Mesenchymal stem cell (in vitro differentiated cells and primary cell): ENCODE measurements at regions not wholly inside any gene's neighbourhood (a gene's known extent, or its start where the extent isn't known, plus 50 kb on each side); places are given as distances from the start of the nearest gene placed in this dataset.
"Not testable (repeated sequence)": the region's sequence is repeated elsewhere in the genome, so short reads cannot be mapped to it uniquely, and the experiment has no call there.

Experiments
- DNase-seq: peaks from one replicate; pipeline ENCODE4 v3.0.0-alpha.2; 2013
- H2AFZ ChIP-seq: one replicate; pipeline ENCODE4 v1.6.1; 2013; ENCODE audit warnings: low read depth, mild to moderate bottlenecking, control low read depth, inconsistent platforms, low read length, moderate library complexity
- H2AK5ac ChIP-seq: 2 replicates; pipeline ENCODE4 v1.6.1; 2013; ENCODE audit warnings: low read length, moderate library complexity, mild to moderate bottlenecking, inconsistent platforms; ENCODE audit not compliant: severe bottlenecking
- H2BK120ac ChIP-seq: one replicate; pipeline ENCODE4 v1.6.1; 2013; ENCODE audit warnings: low read depth, mild to moderate bottlenecking, inconsistent platforms, low read length, moderate library complexity
- H2BK12ac ChIP-seq, 2 experiments: one replicate each; pipeline ENCODE4 v1.6.1; 2013; ENCODE audit warnings: inconsistent platforms in 2 of 2, low read length in 2 of 2, mild to moderate bottlenecking in 2 of 2, moderate library complexity in 2 of 2, control low read depth in 1 of 2
- H2BK15ac ChIP-seq: one replicate; pipeline ENCODE4 v1.6.1; 2013; ENCODE audit warnings: mild to moderate bottlenecking, low read depth, inconsistent platforms; ENCODE audit not compliant: poor library complexity, severe bottlenecking
- H2BK5ac ChIP-seq: 2 replicates; pipeline ENCODE4 v1.6.1; 2013; ENCODE audit warnings: low read depth, mild to moderate bottlenecking, low read length, control low read depth, inconsistent platforms; ENCODE audit not compliant: poor library complexity, severe bottlenecking
- H3K14ac ChIP-seq, 2 experiments: one replicate each; pipeline ENCODE4 v1.6.1; 2013; ENCODE audit warnings: inconsistent platforms in 2 of 2, low read length in 2 of 2, control low read depth in 1 of 2, mild to moderate bottlenecking in 1 of 2, moderate library complexity in 1 of 2
- H3K18ac ChIP-seq, 2 experiments: one replicate each; pipeline ENCODE4 v1.6.1; 2013; ENCODE audit warnings: inconsistent platforms in 2 of 2, low read length in 2 of 2, control low read depth in 1 of 2, low read depth in 1 of 2, mild to moderate bottlenecking in 1 of 2
- H3K23ac ChIP-seq, 2 experiments: one replicate each; pipeline ENCODE4 v1.6.1; 2013; ENCODE audit warnings: inconsistent platforms in 2 of 2, low read length in 2 of 2, mild to moderate bottlenecking in 2 of 2, moderate library complexity in 2 of 2, control low read depth in 1 of 2
- H3K27ac ChIP-seq: 2 replicates; pipeline ENCODE4 v1.5.1; 2013; ENCODE audit warnings: mild to moderate bottlenecking, moderate library complexity, low read length, control low read depth, inconsistent platforms; ENCODE audit not compliant: poor library complexity, severe bottlenecking
- H3K27me3 ChIP-seq, 2 experiments: 2 replicates each; pipeline versions ENCODE4 v1.6.1 to v1.7.0; 2013; ENCODE audit warnings: low read length in 2 of 2, mild to moderate bottlenecking in 2 of 2, moderate library complexity in 2 of 2, control low read depth in 1 of 2, inconsistent platforms in 1 of 2; ENCODE audit not compliant: control insufficient read depth in 1 of 2, insufficient read depth in 1 of 2
- H3K36me3 ChIP-seq, 2 experiments: 2 replicates each; pipeline versions ENCODE4 v1.6.1 to v1.7.0; 2013; ENCODE audit warnings: low read length in 2 of 2, control low read depth in 1 of 2, inconsistent platforms in 1 of 2, low read depth in 1 of 2, mild to moderate bottlenecking in 1 of 2; ENCODE audit not compliant: insufficient read depth in 2 of 2, control insufficient read depth in 1 of 2
- H3K4ac ChIP-seq, 2 experiments: one replicate each; pipeline ENCODE4 v1.6.1; 2013; ENCODE audit warnings: inconsistent platforms in 2 of 2, low read length in 2 of 2, mild to moderate bottlenecking in 2 of 2, moderate library complexity in 2 of 2, control low read depth in 1 of 2, low read depth in 1 of 2
- H3K4me1 ChIP-seq: 2 replicates; pipeline ENCODE4 v1.6.1; 2013; ENCODE audit warnings: low read depth, low read length, control low read depth; ENCODE audit not compliant: control insufficient read depth, insufficient read depth
- H3K4me2 ChIP-seq: 2 replicates; pipeline ENCODE4 v1.6.1; 2013; ENCODE audit warnings: low read length, mild to moderate bottlenecking, inconsistent platforms; ENCODE audit not compliant: poor library complexity, severe bottlenecking
- H3K4me3 ChIP-seq, 2 experiments: 2 replicates each; pipeline versions ENCODE4 v1.5.1 to v1.7.0; 2013; ENCODE audit warnings: low read length in 2 of 2, mild to moderate bottlenecking in 2 of 2, control low read depth in 1 of 2, low read depth in 1 of 2; ENCODE audit not compliant: insufficient read depth in 1 of 2
- H3K79me1 ChIP-seq: replicated peaks from 2 replicates; pipeline ENCODE4 v1.6.1; 2013; ENCODE audit warnings: mild to moderate bottlenecking, control low read depth, low read length, inconsistent platforms; ENCODE audit not compliant: poor library complexity, severe bottlenecking
- H3K9ac ChIP-seq: 2 replicates; pipeline ENCODE4 v1.7.0; 2013; ENCODE audit warnings: mild to moderate bottlenecking, low read length, moderate library complexity
- H3K9me3 ChIP-seq: 2 replicates; pipeline ENCODE4 v1.7.0; 2013; ENCODE audit warnings: mild to moderate bottlenecking, low read length; ENCODE audit not compliant: control insufficient read depth
- H4K8ac ChIP-seq: one replicate; pipeline ENCODE4 v1.6.1; 2013; ENCODE audit warnings: inconsistent platforms, mild to moderate bottlenecking, low read length, moderate library complexity
- H4K91ac ChIP-seq: one replicate; pipeline ENCODE4 v1.6.1; 2013; ENCODE audit warnings: mild to moderate bottlenecking, low read length, inconsistent platforms
- WGBS: methylation state at CpG from one replicate; pipeline ENCODE4 v1.1.7; 2013; ENCODE audit warnings: mixed read lengths; 5-methylcytosine and 5-hydroxymethylcytosine counted together

- H2BK5ac ChIP-seq, H3K36me3 ChIP-seq, H2BK15ac ChIP-seq, H3K4me1 ChIP-seq, H2AK5ac ChIP-seq, H4K91ac ChIP-seq, H3K27ac ChIP-seq, H2BK12ac ChIP-seq, H3K9ac ChIP-seq, H4K8ac ChIP-seq, H3K4me2 ChIP-seq, H2BK120ac ChIP-seq, H3K18ac ChIP-seq, H3K9me3 ChIP-seq, H3K79me1 ChIP-seq, H3K14ac ChIP-seq, H3K4ac ChIP-seq, H3K23ac ChIP-seq, H2AFZ ChIP-seq, H3K27me3 ChIP-seq, H3K4me3 ChIP-seq: not testable (repeated sequence)
- DNase-seq = peak; percentile 70
- WGBS = 3% methylated on average over 6 of the region's 11 CpGs
Measured at GRCh38 chr12:8282181-8282580, 54.8 kb upstream of the FAM90A1 start.

- not testable (repeated sequence) for DNase-seq, H3K36me3 ChIP-seq, H3K79me1 ChIP-seq, H3K27me3 ChIP-seq, H2BK15ac ChIP-seq, H2BK12ac ChIP-seq, H4K8ac ChIP-seq, H3K9ac ChIP-seq, H3K18ac ChIP-seq, H3K4me2 ChIP-seq, H4K91ac ChIP-seq, H3K23ac ChIP-seq, H2AK5ac ChIP-seq, H3K4me1 ChIP-seq, H3K4me3 ChIP-seq, H3K27ac ChIP-seq, H3K4ac ChIP-seq, H2BK5ac ChIP-seq, H2BK120ac ChIP-seq, H3K14ac ChIP-seq, H3K9me3 ChIP-seq, H2AFZ ChIP-seq
- 89% methylated on average over 7 of the region's 10 CpGs for WGBS
Measured at GRCh38 chr12:8285681-8286080, 58.3 kb upstream of the FAM90A1 start.

GRCh38 chr12:8291764-8292163 lies 64.3 kb upstream of the FAM90A1 start:
- not testable (repeated sequence) for H3K4me2 ChIP-seq, H3K4me3 ChIP-seq, H4K8ac ChIP-seq, H2BK5ac ChIP-seq, H3K36me3 ChIP-seq, H2BK12ac ChIP-seq, H3K79me1 ChIP-seq, H3K4me1 ChIP-seq, H3K4ac ChIP-seq, H3K18ac ChIP-seq, H3K9ac ChIP-seq, H2AK5ac ChIP-seq, H3K27me3 ChIP-seq, H2AFZ ChIP-seq, H3K27ac ChIP-seq, H2BK15ac ChIP-seq, H3K23ac ChIP-seq, H3K9me3 ChIP-seq, H3K14ac ChIP-seq, H4K91ac ChIP-seq, H2BK120ac ChIP-seq, DNase-seq
- WGBS = 89% methylated on average over 9 of the region's 11 CpGs

GRCh38 chr12:8294662-8295061 lies 67.2 kb upstream of the FAM90A1 start:
- H3K27ac ChIP-seq, H3K23ac ChIP-seq, H3K4me2 ChIP-seq, H2BK120ac ChIP-seq, H3K4me1 ChIP-seq, H2AFZ ChIP-seq, H2BK12ac ChIP-seq, H4K8ac ChIP-seq, H3K27me3 ChIP-seq, H3K36me3 ChIP-seq, H3K14ac ChIP-seq, DNase-seq, H2BK15ac ChIP-seq, H2BK5ac ChIP-seq, H3K18ac ChIP-seq, H3K9me3 ChIP-seq, H3K4me3 ChIP-seq, H3K79me1 ChIP-seq, H3K9ac ChIP-seq, H3K4ac ChIP-seq, H2AK5ac ChIP-seq, H4K91ac ChIP-seq: not testable (repeated sequence)
- 90% methylated on average over 4 of the region's 7 CpGs for WGBS
